ENCODE measurements at regions not wholly inside any gene's neighbourhood (a gene's known extent, or its start where the extent isn't known, plus 50 kb on each side); places are given as distances from the start of the nearest gene placed in this dataset.
"Not testable (repeated sequence)": the region's sequence is repeated elsewhere in the genome, so short reads cannot be mapped to it uniquely, and the experiment has no call there.

DNA sequence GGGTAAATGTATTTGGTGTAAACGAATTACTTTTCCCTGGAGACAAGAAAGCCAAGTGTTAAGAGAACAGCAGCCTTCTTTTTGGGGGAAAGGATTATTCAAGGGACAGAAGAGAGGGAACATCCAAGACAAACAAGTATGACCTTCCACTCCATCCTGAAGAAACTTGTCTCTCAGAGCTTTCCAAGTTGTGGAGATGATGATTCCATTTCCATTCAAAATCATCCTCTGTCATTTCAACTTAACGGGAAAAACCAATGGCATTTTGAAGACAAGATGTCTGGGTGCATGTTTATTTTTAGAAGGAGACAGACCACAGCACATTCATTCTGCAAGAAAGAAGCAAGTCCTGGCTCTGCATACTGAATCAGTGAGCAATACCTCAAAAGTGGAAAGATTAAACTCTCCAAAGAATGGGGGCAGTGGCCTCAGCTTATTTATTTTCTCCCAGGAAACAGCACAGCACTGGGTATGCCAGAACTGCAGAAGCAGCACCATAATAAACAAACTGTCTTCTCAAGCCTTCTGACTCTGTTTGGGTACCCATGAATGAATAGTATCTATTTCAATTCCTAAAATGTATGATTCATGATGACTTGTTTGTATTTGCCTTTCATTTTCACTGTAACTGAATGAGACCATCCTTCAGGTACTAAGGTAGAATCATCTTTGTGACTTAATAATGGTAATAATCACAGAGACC, 541.0 kb downstream of the RFC3 start:
- peak; percentile 54 for DNase-seq (ENCODE audit: low read depth in 2 of 2)

GRCh38 chr13:34360702-34361101, 542.8 kb downstream of the RFC3 start:
- DNase-seq (ENCODE audit: low read depth in 2 of 2): no peak

- peak; percentile 49 to 56 for DNase-seq (ENCODE audit: low read depth in 2 of 2)
Observed at GRCh38 chr13:34361560-34361959, 543.6 kb downstream of the RFC3 start.

DNA sequence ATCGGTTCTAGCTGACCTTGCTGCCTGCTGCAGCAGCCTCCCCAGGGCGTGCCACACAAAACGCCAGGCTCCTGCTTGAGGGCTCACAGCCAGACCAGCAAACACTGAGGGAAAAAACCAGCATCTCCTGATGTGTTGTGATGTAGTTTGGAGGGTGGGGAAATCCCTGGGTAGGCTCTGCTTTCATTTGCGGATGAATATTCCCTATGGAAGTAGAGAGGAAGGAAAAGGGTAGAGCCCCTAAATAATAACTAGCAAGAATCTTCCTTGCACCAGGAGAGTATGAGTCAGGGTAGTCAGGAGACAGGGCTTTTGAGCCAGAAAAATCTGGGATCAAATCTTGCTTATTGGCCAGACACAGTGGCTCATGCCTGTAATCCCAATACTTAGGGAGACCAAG, 545.3 kb downstream of the RFC3 start:
- no peak for DNase-seq (ENCODE audit: low read depth in 2 of 2)

GRCh38 chr13:34364633-34365032, 546.7 kb downstream of the RFC3 start:
- DNase-seq (ENCODE audit: low read depth in 2 of 2): no peak

GRCh38 chr13:34369931-34370330, 552.0 kb downstream of the RFC3 start:
- no peak for DNase-seq (ENCODE audit: low read depth in 2 of 2)

DNA sequence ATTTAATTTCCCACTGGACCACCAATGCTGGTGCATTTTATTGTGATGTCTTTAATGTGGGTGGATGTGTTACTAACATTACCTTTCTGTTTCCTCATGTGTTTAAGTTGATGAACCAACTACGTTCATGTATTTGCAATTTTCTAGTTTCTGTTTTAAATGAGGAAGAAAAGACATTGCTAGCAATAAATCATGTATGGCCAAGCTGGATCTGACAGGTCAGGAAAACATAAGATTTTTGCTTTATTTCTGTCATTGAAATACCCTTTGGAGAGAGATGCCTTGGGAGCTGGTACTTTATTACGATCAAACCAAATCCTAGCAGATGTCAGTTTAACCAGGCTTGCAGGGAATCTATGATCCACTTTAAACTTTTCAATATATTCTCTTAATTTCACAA, 553.2 kb downstream of the RFC3 start:
- DNase-seq (ENCODE audit: low read depth in 2 of 2): no peak

GRCh38 chr13:34371645-34372395, 553.9 kb downstream of the RFC3 start:
- no peak for DNase-seq (ENCODE audit: low read depth in 2 of 2)

- no peak for DNase-seq (ENCODE audit: low read depth in 2 of 2)
Observed at GRCh38 chr13:34372581-34372980, 554.6 kb downstream of the RFC3 start.

GRCh38 chr13:34376483-34376882, 558.5 kb downstream of the RFC3 start:
- no peak for DNase-seq (ENCODE audit: low read depth in 2 of 2)

DNA sequence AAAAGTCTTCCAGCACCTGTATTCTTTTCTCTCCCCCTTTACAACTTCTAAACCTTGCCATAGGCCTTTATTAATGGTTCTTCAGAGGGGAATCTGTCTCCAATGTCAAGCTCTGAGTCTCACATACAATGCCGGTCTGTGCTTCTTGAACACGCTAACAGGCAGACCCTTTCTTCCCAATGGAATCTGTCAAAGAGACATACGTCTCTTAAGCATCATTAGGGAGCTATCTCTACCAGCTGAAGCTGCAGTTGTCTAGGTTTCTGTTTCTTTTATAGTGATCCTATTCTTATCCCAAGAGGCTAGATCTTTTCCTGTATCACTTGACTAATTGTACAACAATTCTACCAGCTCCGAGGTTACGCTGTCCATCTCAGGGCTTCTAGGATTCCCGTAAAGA, 560.8 kb upstream of the NBEA start:
- DNase-seq (ENCODE audit: low read depth in 2 of 2): no peak

- DNase-seq (ENCODE audit: low read depth in 2 of 2): no peak
Observed at GRCh38 chr13:34383728-34384127, 558.3 kb upstream of the NBEA start.

GRCh38 chr13:34386229-34386628, 555.8 kb upstream of the NBEA start:
- not testable (repeated sequence) for DNase-seq (ENCODE audit: low read depth in 2 of 2)

GRCh38 chr13:34391076-34391475, 551.0 kb upstream of the NBEA start:
- DNase-seq (ENCODE audit: low read depth in 2 of 2): no peak

GRCh38 chr13:34401696-34402095, 540.4 kb upstream of the NBEA start:
- no peak for DNase-seq (ENCODE audit: low read depth in 2 of 2)

GRCh38 chr13:34405410-34406181, 536.5 kb upstream of the NBEA start:
- no peak for DNase-seq (ENCODE audit: low read depth in 2 of 2)

GRCh38 chr13:34408640-34409039, 533.4 kb upstream of the NBEA start:
- DNase-seq (ENCODE audit: low read depth in 2 of 2): no peak

GRCh38 chr13:34409496-34410182, 532.4 kb upstream of the NBEA start:
- DNase-seq (ENCODE audit: low read depth in 2 of 2): no peak

DNA sequence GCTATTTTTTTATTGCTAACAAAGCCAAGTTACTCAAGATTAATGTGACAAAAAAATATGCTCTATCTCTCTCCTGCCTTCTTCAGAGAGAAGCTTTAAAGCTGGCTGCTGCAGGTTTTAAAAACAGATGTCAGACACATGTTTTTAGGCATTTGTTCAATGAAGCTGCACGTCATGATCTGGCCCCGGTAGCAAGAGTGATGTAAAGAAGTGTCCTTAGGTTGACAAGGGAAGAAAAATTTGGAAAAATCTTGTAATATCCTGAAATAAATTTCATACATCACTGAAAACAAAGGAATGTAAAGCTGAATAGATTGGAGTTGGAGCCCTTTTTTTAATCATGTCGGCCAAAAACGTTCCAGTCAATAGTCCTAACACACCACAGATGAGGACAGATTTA, 531.4 kb upstream of the NBEA start:
- peak; percentile 52 to 64 for DNase-seq (ENCODE audit: low read depth in 2 of 2)

DNA sequence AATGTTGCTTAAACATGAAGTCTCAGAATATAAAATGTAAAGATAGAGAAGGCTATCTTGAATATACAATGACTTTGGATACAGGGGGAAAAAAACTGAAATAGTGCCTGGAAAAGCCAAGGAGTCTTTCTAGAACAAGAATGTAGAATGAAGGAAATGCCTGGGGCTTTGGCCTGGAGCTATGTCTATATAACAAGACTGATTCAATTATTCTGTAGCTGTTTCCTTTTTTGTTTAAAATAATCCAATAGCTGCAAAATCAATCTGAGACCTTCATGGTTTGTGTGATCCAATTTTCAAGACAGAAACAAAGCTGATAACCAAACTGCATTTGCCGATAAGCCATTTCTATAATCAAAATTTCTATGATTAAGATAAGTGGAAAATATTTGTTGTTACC, 530.9 kb upstream of the NBEA start:
- no peak for DNase-seq (ENCODE audit: low read depth in 2 of 2)

DNA sequence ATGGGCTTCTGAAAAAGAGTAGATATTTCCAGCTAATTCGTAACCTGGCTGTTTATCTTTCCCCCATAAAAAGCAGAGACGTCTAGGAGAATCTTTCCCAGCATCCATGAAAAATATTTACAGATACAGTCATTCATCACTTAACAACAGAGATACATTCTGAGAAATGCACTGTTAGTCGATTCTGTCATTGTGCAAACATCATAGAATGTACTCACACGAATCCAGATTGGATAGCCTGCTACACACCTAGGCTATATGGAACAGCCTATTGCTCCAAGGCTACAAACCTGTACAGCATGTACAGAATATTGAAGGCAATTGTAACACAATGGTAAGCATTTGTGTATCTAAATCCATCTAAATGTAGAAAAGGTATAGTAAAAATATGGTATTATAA, 530.2 kb upstream of the NBEA start:
- no peak for DNase-seq (ENCODE audit: low read depth in 2 of 2)

DNA sequence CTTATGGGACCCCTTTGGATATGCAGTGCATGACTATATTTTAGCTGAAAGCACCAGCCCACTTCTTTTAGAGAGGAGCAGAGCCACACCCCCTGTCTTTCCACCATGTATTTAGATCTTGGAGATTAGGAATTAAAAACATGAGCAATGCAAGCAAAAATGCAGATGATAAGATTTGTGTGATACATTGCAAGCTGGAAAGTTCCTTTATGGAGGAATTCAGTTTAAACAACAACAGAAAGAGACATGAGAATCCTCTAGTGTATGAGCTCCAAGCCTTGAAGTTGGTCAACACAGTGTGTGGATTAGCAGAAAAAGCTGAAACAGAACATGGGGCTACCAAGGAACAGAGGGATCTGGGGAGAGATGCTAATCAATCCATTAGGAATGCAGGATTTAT, 529.8 kb upstream of the NBEA start:
- DNase-seq (ENCODE audit: low read depth in 2 of 2): no peak

All from fibroblast of skin of left biceps (primary cell).